Brain microvascular endothelial cell (primary cell): ENCODE measurements at regions not wholly inside any gene's neighbourhood (a gene's known extent, or its start where the extent isn't known, plus 50 kb on each side); places are given as distances from the start of the nearest gene placed in this dataset.

ENCODE experiments used
- DNase-seq: peaks from one replicate; pipeline ENCODE4 v3.0.0-alpha.2; 2020
- H3K27ac ChIP-seq: fragments of 250-450 bp; sonication (Bioruptor Pico); 2 replicates; pipeline ENCODE4 v1.5.1; 2020; ENCODE audit warnings: mild to moderate bottlenecking, moderate library complexity
- H3K27me3 ChIP-seq: fragments of 250-450 bp; sonication (Bioruptor Pico); replicated peaks from 2 replicates; pipeline ENCODE4 v1.5.1; 2020; ENCODE audit warnings: mild to moderate bottlenecking
- H3K36me3 ChIP-seq: fragments of 250-450 bp; sonication (Bioruptor Pico); replicated peaks from 2 replicates; pipeline ENCODE4 v1.5.1; 2020; ENCODE audit warnings: mild to moderate bottlenecking
- H3K4me3 ChIP-seq: 2 replicates; pipeline ENCODE4 v1.5.1; 2011; ENCODE audit warnings: low read depth, mild to moderate bottlenecking, control low read depth, low read length, moderate library complexity
- in situ Hi-C: cut with HindIII; loops from 2 replicates; pipeline ENCODE4 v1.10.0; 2017; ENCODE audit warnings: low sequenced_read_pairs, low pct_ligation_motif_present
- TF ChIP-seq, protein P1 (sequence below): IDR thresholded peaks from 2 replicates; pipeline ENCODE4 v1.5.1; 2011; ENCODE audit warnings: low read depth, mild to moderate bottlenecking, moderate library complexity, low read length, control low read depth, inconsistent platforms; ENCODE audit errors: missing control alignments

DNA sequence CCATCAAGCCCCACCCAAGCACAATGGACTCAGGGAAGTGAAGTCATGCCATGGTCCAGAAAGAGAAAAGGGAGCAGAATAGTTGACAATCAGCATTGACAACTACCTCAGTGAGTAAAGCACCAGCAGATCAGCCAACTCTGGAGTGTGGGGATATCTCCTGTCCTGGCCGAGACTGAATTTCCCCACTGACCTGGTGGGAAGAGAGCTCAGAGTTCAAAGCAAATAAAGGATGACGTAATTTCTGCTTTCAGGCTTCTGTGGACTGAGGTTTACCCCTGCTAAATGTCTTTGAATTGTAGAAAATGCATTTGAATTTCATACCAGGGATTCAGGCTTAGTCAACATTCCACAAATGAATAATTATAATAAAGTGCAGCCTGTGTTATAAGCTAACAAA is 152.9 kb downstream of the CBLN1 start:
- in situ Hi-C loops = no loop called here
- Histone ChIP-seq H3K36me3 (no peaks in the 10 kb centered on the region), H3K4me3 (no peak overlapping the region), H3K27ac (no peak overlapping the region), H3K27me3 (no peaks in the 10 kb centered on the region)
- TF ChIP-seq, protein P1, sequence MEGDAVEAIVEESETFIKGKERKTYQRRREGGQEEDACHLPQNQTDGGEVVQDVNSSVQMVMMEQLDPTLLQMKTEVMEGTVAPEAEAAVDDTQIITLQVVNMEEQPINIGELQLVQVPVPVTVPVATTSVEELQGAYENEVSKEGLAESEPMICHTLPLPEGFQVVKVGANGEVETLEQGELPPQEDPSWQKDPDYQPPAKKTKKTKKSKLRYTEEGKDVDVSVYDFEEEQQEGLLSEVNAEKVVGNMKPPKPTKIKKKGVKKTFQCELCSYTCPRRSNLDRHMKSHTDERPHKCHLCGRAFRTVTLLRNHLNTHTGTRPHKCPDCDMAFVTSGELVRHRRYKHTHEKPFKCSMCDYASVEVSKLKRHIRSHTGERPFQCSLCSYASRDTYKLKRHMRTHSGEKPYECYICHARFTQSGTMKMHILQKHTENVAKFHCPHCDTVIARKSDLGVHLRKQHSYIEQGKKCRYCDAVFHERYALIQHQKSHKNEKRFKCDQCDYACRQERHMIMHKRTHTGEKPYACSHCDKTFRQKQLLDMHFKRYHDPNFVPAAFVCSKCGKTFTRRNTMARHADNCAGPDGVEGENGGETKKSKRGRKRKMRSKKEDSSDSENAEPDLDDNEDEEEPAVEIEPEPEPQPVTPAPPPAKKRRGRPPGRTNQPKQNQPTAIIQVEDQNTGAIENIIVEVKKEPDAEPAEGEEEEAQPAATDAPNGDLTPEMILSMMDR = no peak
- no peak for DNase-seq

DNA sequence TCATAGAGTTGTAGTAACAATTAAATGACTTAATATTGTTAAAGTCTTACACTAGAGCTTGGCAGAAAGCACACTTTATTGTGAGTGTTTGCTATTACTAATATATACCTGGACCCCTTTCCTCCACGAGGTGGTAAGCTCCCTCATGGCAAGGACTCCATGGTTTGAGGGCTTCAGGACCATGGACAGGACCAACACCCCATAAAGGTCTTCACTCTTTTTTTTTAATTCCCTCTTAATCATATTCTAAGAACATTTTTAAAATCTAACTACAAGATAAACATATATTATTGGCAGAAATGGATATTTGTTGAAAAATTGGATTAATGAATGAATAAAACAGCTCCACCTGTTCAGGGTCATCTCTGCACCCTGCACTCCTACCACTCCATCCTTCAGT is 154.5 kb downstream of the CBLN1 start:
- Histone ChIP-seq H3K27me3 (no peaks in the 10 kb centered on the region), H3K27ac (no peak overlapping the region), H3K4me3 (no peak overlapping the region), H3K36me3 (no peaks in the 10 kb centered on the region)
- in situ Hi-C loops = no loop called here
- TF ChIP-seq, protein P1 = no peak
- no peak for DNase-seq

DNA sequence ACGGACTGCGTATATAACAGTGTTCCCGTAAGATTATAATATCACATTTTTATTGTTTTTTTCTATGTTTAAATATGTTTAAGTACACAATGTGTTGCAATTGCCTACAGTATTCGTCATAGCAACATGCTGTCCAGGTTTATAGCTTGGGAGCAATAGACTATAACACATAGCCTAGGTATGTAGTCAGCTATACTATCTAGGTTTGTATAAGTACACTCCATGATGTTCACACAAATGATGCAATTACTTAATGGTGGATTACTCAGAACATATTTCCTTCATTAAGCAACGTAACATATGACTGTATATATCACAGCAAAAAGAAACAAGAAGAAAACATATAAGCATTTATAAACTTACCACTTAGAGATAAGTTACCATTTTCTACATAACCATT is 160.0 kb downstream of the CBLN1 start:
- Histone ChIP-seq H3K4me3 (no peak overlapping the region), H3K27ac (no peak overlapping the region), H3K36me3 (no peaks in the 10 kb centered on the region), H3K27me3 (no peaks in the 10 kb centered on the region)
- in situ Hi-C loops = no loop called here
- TF ChIP-seq, protein P1 = no peak
- no peak for DNase-seq

DNA sequence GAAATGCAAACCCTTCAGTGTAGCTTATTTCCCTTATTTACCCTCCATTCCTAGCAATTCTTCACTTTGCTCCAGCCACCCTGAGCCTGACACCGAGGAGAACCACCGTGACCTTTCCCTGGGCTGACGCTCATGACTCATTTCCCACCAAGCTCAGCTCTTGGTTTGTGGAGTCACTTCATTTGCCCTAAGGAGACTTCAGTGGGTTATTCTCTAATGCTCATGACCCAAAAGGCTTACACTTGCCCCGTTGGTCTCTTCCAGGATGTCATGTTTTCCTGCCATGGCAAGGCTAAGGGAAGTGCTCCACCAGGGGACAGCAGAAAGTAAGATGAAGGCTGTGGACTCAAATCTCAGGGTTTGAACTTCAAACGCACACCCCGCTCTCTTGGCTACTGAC is 161.0 kb downstream of the CBLN1 start:
- in situ Hi-C loops = no loop called here
- Histone ChIP-seq H3K27me3 (no peaks in the 10 kb centered on the region), H3K4me3 (no peak overlapping the region), H3K36me3 (no peaks in the 10 kb centered on the region), H3K27ac (no peak overlapping the region)
- TF ChIP-seq, protein P1 = no peak
- DNase-seq = no peak

DNA sequence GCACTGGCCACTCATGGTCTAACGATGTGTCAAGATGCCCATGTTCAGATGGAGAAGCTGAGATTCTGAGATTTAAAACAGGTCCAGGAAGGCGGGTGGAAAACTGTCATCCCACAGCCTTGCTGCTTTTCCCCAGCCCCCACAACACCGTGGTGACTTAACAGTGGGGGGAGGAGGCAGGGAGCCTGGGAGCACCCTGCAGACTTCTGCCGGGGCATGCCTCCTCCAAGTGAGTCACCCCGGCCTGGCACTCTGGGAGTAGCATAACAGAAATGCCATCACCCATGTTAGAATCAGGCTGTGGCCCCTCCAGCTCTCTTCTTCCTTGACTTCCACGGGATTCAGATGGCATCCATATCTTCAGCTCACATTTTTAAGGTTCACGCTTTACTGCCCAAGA is 164.8 kb downstream of the CBLN1 start:
- TF ChIP-seq, protein P1 = no peak
- no peak for DNase-seq
- H3K27me3 ChIP-seq = no peaks in the 10 kb centered on the region
- no peak overlapping the region for H3K27ac ChIP-seq
- no peaks in the 10 kb centered on the region for H3K36me3 ChIP-seq
- H3K4me3 ChIP-seq = no peak overlapping the region
- in situ Hi-C loops = no loop called here

DNA sequence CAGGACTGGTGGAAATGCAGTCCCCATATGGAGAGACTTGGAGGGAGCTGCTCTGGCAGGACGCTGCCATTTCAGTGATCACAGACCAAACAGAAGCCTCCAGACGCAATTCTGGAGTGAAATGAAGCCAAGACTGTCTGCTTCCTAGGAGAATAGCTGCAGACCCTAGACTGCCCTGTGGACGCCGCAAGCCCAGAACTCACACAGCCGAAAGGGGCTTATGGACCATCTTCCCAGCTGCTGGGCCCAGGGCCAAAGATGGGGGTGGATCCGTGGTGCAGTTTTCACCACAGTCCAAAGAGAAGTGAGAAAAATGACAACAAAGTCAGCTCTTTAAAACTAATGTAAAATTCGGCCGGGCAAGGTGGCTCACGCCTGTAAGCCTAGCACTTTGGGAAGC is 165.7 kb downstream of the CBLN1 start:
- Histone ChIP-seq H3K4me3 (no peak overlapping the region), H3K27ac (no peak overlapping the region), H3K27me3 (no peaks in the 10 kb centered on the region), H3K36me3 (no peaks in the 10 kb centered on the region)
- TF ChIP-seq, protein P1 = no peak
- in situ Hi-C loops = no loop called here
- DNase-seq = no peak
